GM21786 (cell line): ENCODE measurements at regions not wholly inside any gene's neighbourhood (a gene's known extent, or its start where the extent isn't known, plus 50 kb on each side); places are given as distances from the start of the nearest gene placed in this dataset.
A peak's percentile ranks its signal among the peaks of the same experiment; 100 is the strongest.
"Not testable (repeated sequence)": the region's sequence is repeated elsewhere in the genome, so short reads cannot be mapped to it uniquely, and the experiment has no call there.

Experiments used
- ATAC-seq: cut with Tn5 transposase; IDR thresholded peaks from one replicate; pipeline ENCODE4 v1.9.1; 2021; ENCODE audit not compliant: unreplicated experiment

DNA sequence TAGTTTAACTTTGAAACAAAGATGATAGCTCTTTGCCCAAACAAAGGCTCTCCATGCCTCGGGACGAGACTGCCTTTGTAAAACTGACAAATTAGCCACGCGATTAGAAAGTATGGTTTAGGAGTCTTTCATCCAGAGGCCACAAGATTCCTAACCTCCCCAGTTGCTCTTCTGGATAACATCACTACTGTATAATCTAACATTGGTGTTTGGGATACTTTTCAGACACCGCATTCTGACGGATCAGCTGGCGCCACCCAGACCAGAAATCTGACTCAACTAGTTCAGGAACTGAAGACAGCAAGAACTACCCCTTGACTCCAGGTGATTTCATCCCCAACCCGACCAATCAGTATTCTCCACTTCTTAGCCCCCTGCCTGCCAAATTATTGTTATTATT is 98.1 kb upstream of the TEX13D start:
- no peak for ATAC-seq

DNA sequence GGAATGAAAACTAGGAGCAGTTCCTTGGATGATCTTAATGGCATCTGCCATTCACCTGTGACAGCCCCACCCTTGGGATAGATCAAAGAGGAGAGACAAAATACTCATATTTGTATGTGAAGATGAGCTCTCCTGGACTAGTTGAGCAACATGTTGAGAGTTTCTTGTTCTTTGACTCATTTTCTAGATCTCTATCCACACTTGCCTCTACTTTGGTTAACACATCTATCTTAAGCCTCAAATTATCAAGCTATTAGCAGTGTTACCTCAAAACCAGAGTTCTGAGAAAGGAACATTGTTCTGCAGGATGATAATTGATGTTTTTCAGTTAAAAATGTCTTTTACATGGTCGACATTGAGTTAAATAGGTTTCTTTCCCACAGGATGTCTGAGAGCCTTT is 94.2 kb upstream of the TEX13D start:
- no peak for ATAC-seq

DNA sequence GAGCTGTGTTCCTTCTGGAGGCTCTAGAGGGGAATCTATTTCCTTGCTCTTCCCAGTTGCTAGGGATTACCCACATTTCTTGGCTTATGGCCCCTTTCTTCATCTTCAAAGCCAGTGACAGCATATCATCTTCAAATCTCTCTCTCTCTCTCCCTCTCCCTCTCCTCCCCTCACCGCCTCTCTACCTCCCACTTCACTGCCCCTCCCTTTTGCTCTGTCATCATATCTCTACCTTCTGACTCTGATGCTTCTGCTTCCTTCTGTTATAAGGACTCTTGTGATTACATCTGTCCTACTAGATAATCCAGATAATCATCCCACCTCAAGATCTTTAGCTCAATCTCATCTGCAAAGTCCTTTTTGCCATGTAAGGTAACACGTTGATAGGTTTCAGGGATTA is 93.1 kb upstream of the TEX13D start:
- no peak for ATAC-seq

DNA sequence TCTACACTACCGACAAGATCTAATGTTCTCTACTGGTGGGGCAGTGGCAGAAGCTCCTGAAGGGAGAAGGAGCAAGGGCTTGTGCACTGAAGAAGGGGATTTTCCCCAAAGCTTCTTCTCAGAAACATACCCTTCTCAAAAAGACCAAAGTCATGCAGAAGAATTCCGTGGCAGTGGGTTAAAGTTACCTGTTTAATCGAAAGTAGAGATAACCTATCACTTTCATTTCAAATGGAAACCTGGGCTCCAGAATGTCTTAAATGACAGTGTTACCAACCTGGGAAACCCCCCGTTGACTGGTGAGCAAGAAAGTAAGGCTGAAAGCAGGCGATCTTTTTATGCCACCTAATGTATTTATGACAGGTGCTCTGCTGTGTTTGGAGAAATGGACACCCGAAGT is 92.5 kb upstream of the TEX13D start:
- peak; percentile 95 for ATAC-seq

DNA sequence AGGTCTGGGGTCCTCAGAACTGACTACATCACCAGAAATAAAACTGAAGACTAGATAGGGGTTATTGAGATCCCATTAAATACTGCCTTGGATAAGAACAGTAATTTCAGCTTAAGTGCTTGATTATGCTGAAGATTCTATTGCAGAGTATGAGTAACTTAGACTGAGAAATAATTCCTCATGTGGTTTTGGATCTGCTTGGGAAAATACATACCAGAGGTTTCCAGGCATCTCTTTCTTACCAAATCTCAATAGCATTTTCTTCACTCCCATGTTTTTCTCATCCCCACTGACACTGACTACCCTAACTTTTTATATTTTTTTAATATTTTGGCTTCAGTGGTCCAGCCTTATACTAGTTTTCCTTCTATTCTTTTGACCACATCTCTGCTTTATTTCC is 92.0 kb upstream of the TEX13D start:
- no peak for ATAC-seq

DNA sequence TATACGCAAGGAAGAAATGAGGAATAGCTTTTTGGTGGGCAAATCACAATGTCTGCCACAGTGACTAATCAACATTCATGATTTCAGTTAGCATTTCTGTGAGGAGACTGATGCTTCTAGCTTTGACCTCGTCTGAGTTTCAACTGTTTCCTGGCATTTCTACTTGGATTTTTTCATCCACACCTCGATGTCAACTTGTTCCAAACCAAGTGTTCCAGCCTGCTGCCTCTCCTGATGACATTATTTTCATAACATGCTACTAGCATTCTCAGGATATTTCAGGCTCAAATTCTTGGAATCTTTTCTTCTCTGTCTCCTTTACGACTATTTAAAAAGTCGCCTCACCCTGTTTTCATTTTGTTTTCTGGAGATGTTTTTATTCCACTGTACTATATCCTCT is 90.3 kb upstream of the TEX13D start:
- no peak for ATAC-seq

DNA sequence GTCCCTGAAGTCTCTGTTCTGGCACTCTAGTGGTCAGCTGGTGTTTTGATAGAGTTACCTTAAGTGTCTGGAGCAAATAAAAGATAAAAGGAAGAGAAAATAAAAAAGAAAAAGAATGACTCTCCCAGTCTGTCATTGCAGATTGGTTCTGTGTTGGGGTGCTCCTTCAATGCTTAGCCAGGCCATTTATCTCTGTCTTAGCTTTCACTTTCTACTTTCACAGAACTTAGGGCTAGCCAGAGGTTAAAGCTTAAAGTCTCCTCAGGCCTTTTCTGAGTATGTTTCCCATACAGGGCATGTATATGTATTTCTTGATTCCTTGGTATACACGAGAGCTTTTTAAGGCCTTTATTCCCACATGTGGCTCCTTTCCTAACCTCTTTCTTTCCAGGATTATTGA is 83.1 kb upstream of the TEX13D start:
- ATAC-seq, result no peak

DNA sequence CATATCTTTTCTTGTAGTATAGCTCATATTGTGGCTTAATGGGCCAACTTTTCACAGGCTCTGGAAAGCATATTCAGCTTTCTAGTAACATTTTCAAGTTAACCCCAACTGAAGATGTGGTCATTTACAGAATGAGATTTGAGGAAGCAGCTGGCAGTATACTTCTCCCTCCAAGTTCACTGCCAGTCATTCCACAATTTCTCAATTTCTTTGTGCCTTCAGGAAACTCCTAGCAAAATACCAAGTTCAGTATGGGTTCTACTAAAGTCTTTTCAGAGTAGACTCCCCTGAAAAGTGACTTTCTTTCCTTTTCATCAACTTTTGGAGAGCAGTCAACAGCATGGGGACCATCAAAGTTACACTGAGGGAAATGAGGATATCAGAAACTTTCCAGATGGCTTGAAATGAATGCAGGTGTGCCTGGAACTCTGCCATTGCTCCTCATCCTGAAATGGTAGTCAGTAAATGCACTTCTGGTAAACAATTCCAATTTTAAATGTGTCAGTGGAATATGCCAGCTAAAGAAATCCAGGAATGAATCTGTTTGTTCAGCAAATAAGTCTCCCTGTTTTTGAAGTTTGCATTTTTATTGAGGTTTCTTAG is 81.5 kb upstream of the TEX13D start:
- ATAC-seq, result no peak

DNA sequence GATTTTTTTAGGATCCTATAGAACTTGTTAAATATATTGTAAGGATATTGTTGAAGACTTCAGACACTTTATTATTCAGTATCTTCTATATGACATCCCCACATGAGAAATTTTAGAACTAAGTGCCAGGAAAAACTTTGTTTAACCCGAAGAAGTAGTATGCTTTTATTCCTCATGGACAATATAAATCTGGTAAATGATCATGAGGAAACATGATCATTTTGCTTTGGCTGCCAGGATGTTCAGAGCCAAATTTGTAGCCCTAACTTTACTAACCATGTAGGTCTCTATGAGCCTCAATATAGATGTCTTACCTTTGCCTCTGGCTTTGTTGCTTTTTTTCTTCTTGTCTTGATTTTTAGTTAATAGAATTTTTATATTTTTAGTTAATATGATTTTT is 77.8 kb upstream of the TEX13D start:
- no peak for ATAC-seq

DNA sequence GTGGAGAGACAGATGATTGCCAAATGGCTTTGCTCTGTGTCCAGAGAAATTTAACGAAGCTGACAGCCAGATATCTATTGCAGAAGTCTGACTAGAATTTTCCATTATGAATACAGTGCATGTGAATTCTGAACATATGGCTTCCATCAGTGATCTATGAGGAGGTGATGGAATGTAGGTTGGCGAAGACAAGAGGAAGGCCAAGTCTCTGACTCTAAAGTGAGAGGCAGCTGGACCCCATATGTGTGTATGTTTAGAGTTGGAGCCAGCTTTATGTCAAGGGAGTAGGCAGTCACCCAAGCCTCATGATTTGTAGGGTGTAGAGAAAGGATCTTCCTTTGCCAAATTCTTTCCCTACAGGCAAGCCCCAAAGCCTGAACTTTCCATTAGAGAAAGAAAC is 76.2 kb upstream of the TEX13D start:
- no peak for ATAC-seq

DNA sequence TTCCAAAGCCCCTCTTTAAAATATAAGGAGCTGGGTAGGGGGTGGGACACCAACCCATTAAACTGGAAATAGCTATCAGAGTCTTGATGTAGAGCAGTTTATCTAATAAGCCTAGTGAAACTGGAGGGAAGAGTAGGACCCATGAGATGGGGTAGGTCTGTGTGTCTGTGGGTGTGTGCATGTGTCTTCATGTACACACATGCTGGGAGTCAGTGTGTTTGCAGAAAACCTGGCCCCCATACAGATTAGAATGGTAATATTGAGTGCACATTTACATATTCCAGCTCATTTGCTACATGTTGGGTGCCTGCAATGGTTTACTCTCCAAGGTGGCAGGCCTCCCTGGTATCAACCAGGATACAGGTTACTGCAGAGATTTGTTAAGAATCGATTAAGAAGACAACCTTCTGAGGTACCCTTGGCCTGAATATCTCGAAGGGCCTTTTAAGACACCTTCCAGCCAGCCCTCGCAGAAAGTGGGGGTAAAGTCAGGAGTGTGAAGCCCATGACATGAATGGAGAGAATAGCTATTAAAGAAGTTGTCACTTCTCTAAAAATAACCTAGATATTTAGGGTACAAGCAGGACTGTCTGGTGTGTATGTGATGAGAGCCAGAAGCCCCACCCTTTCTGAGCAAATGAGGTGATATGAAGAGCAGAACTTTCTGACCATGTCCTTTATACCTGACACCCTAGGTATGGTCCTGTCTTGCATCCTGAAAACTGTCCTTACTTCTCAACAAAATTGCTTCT is 75.7 kb upstream of the TEX13D start:
- no peak for ATAC-seq

DNA sequence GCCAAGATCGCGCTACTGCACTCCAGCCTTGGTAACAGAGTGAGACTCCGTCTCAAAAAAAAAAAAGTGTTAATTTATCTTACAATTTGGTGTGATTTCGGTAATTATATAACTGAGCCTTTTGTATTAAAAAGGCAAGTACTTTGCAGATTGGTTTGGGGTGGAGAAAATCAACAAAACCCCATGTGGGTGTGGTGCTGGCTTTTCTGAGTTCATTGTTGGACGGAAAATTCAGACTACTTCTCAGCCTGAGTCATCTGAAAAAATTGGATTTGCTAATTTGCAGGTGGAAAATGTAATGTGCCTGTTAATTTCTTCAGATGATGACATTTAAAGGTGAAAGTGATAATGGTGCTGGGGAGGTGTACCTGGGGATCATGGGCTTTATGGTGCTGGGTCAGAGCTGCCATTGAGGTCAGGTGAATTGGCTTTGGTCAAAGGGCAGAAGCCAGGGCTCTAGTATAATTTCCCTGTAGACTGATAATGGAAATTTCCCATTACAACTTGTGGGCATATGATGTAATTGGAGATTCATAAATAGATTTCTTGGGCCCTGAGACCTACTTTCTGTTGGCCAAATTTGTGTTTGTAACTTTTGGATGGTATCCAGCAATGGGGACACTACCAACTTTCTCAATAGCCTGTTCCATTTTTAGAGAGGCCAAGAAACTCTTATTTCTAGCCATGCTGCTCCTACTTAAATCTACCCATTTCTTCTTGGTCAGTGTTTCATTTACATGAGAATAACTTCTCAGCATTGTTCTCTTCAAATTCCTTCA is 74.3 kb upstream of the TEX13D start:
- ATAC-seq, result no peak

DNA sequence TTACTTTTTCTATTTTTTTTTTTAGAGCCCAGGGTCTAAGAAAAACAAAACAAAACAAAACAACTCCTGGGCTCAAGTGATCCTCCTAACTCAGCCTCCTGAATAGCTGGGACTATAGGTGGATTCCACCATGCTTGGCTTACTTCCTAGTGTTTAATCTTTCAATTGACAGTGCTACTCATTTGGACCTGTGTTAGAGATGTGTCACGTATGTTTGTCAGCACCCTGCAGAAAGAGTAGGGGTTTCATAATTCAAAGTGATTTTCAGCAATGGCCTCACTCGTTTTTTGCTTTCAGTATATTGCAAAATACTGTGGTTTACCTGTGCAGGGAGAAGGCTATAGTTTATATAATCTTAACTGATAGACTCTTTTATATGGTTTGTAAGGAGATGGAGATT is 71.6 kb upstream of the TEX13D start:
- no peak for ATAC-seq

DNA sequence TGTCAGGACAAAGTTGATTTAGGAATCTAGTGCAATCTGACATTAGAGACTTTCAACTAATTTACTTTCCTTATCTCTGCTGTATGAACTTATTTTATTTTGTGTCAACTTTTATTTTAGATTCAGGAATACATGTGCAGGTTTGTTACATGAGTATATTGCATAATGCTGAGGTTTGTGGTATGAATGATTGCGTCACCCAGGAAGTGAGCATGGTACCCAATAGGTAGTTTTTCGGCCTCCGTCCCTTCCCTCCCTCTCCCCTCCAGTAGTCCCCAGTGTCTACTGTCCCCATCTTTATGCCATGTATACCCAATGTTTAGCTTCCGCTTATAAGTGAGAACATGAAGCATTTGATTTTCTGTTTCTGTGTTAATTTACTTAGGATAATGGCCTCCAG is 68.7 kb upstream of the TEX13D start:
- no peak for ATAC-seq

DNA sequence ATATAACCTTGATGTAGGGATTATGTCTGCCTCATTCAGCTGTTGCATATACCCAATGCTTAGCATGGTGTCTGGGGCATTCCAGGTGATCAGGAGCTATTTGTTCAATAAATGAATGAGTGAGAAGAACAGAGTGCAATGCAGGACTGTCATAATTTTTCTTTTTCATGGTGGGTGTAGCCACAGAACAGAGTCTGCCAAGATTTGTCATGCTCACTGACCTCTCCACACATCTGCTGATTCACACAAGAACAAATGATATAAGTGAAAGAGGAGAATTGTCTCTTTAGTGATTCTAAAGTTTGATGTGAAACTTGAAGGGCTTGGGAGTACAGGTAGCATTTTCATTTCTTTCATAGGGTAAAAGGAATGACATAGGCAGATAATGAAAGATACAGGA is 64.4 kb upstream of the TEX13D start:
- no peak for ATAC-seq

DNA sequence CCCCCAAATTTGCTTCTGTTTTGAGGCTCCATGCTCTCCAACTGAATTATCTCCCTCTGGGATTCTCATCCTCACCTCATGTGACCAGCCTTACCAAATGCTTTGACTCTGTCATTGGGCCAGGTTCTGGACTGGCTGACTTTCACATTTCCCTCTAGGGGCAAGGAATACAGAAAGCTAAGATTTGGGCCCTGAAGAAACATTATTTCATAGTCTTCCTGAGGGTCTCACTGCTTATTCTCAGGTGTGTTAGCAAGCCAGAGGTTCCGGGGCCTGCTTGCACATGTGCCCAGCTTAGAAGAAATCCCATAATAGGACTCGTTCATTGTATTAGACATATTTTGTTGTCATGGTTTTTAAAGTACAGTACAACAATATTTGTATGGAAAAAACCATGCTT is 62.6 kb upstream of the TEX13D start:
- no peak for ATAC-seq

DNA sequence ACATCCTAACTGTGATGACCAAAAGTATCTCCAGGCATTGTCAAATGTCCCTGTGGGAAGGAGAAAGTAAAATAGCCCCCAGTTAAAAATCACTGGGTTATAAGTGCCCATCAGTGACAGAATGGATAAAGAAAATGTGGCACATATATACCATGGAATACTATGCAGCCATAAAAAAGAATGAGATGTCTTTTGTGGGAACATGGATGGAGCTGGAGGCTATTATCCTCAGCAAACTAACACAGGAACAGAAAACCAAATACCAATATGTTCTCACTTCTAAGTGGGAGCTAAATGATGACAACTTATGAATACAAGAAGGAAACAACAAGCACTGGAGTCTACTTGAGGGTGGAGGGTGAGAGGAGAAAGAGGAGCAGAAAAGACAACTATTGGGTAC is 60.9 kb upstream of the TEX13D start:
- not testable (repeated sequence) for ATAC-seq

DNA sequence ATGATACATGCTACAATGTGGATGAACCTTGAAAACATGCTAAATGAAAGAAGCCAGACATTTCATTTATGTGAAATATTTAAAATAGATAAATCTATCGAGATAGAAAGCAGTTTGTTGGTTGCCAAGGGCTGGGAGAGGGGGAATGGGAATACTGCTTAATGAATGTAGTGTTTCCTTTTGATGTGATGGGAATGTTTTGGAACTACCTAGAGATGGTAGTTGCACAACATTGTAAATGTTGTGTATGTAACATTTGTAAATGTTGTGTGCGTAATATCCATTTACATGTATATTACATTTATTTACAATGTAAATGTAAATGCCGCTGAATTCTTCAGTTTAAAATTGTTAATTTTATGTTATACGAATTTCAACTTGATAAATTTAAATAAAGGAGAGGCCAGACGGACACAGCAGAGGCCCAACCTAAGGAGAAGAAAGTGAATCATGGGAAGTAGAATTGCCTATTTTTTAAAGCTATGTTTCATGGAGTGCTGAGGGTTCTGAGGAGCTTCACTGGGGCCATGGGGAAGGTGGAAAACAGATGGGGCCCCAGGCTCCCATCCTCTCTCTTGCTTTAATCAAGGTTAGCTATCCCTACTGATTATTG is 60.0 kb upstream of the TEX13D start:
- no peak for ATAC-seq

DNA sequence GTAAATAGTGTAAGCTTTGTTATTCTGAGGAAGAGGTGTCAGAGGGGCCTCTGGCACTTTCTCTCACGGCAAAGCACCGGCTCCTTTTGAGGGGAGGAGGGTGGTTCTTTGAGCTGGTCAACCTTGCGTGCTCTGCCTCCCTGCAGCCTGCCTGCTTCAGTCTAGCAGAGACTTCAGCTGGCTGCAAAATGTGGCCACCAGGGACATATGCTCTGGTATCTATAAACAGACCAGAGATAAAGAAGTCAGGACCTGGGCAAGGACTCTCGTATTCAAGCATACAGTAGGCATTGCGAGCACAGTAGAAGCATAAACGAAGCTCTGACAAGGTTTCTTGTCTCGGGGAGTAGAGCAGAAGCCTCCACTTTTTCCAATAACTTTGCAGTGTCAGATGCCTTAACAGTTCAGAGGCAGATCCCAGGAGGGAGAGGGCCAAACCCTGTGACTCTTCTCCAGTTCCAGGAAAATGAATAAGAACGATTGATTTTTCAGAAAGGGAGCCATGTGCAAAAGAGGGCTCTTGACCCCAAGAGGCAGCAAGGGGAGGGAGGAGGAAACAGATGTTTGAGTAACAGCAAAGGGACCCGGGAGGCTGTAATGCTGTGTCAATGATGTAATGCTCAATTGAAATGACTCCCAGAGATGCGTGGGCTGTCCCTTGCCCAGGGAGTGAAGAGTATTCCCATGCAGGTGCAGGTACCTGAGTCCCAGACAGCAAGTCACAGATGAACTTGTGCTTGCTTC is 57.9 kb upstream of the TEX13D start:
- no peak for ATAC-seq

DNA sequence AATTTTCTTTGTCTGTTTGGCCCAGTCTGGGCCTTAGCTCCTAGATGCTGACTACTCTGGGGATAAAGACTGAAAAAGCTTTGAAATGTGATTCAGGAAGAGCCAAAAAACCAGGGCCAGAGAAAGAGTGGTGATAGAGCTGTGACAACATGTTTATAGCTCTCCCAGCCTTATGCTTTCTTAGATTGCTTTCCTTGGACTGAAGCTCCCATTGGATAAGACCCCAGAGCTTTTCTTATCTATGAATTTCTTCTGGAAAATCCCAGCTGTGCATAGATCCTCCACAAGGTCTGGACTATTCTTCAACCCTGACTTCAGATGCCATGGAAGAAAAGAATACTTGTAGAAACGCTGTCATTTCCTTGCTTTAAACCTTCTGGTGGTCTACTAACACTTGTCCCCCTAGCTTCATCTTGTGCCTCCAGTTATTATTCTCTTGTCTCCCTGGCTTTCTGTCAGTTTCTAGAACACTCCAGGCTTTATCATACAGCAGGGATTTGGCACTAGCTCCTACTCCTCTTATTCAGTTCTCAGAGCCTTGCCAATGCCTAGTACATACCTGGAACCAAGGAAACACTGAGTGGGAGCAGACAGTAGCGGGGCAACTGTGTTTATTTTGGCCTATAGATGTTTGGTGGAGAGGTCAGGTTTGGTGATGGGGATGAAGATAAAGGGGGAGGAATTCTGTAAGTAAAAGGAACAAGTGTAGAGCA is 57.1 kb upstream of the TEX13D start:
- no peak for ATAC-seq
